ENCODE measurements at regions not wholly inside any gene's neighbourhood (a gene's known extent, or its start where the extent isn't known, plus 50 kb on each side); places are given as distances from the start of the nearest gene placed in this dataset.

DNA sequence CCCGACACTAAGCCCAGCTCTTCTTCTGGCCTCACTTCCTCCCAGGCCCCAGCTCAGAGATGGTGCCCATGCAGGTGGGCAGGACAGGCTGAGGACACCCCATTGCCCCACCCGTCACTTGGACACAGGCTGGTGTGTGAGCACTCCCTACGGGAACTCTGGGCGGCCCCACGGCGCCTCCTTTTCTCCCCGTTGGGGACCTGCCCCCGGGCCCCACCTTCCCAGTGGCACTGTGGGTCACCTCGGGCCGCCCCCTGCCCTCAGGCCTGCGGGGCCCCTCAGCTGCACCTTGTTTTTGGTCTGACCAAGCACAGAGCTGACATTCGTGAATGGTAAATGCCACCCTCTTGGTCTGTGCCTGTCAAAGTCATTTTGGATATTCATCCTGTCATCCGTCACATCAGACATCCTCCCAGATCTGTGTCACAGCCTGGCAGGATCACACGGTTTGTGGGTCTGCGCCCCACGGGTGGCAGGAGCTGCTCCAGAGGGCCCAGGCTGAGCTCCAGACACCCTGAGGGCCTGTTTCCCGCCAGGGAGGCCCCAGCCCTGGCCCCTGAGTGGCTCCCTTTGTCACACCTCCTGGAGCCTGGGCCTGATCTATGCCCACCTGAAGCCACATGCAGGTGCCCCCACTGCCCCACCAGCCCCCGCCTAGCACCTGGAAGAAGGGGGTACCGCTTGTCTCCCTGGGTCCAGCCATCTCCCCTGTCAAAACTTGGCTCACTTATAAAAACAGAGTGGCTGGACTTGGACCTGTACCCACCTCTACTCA is 1188.5 kb downstream of the BRD1 start:
- TF ChIP-seq POLR2AphosphoS5 (IDR thresholded peaks at IDR 0.05; ENCODE audit: low read depth, low read length) (no peak), POLR2A (IDR thresholded peaks at IDR 0.05; ENCODE audit: low read depth, low read length) (no peak)

All from GM12891 (cell line).